ENCODE measurements at regions not wholly inside any gene's neighbourhood (a gene's known extent, or its start where the extent isn't known, plus 50 kb on each side); places are given as distances from the start of the nearest gene placed in this dataset.

- TF ChIP-seq ZFP36L2 (CRISPR knock-in tag; IDR thresholded peaks at IDR 0.05) (no peak), HNF4G (IDR thresholded peaks at IDR 0.05; ENCODE audit: borderline replicate concordance, low read depth, low read length) (no peak), HNF4G (CRISPR knock-in tag; IDR thresholded peaks at IDR 0.05; ENCODE audit: borderline replicate concordance, low read depth) (no peak), ZNF253 (CRISPR knock-in tag; IDR thresholded peaks at IDR 0.05; ENCODE audit: borderline replicate concordance) (no peak), FOXP1 (IDR thresholded peaks at IDR 0.05) (no peak), FOXP1 (CRISPR knock-in tag; IDR thresholded peaks at IDR 0.05) (no peak), MTF2 (CRISPR knock-in tag; IDR thresholded peaks at IDR 0.05; ENCODE audit: borderline replicate concordance) (no peak), SNAPC5 (CRISPR knock-in tag; IDR thresholded peaks at IDR 0.05; ENCODE audit: borderline replicate concordance) (no peak), YEATS2 (CRISPR knock-in tag; IDR thresholded peaks at IDR 0.05; ENCODE audit: borderline replicate concordance) (no peak), ZNF773 (CRISPR knock-in tag; IDR thresholded peaks at IDR 0.05; ENCODE audit: borderline replicate concordance) (no peak), MTA1 (CRISPR knock-in tag; IDR thresholded peaks at IDR 0.05; ENCODE audit: borderline replicate concordance) (no peak), TRIM22 (IDR thresholded peaks at IDR 0.05) (no peak), RERE (CRISPR knock-in tag; IDR thresholded peaks at IDR 0.05; ENCODE audit: low read depth) (no peak)
Measured at GRCh38 chr10:123556049-123556448, 110.1 kb upstream of the GPR26 start (continued).

Data from HepG2 (cell line).